ENCODE measurements at regions not wholly inside any gene's neighbourhood (a gene's known extent, or its start where the extent isn't known, plus 50 kb on each side); places are given as distances from the start of the nearest gene placed in this dataset.

GRCh38 chr4:89599026-89599425 is 237.9 kb downstream of the SNCA start:
- DNase-seq (ENCODE audit: low spot score) = no peak

GRCh38 chr4:89598602-89599001 is 238.4 kb downstream of the SNCA start:
- DNase-seq (ENCODE audit: low spot score) = no peak

GRCh38 chr4:89595125-89595789 is 241.7 kb downstream of the SNCA start:
- no peak for DNase-seq (ENCODE audit: low spot score)

GRCh38 chr4:89590128-89590527 is 246.8 kb downstream of the SNCA start:
- no peak for DNase-seq (ENCODE audit: low spot score)

GRCh38 chr4:89588421-89588820 is 248.5 kb downstream of the SNCA start:
- DNase-seq (ENCODE audit: low spot score) = no peak

GRCh38 chr4:89587364-89587763 is 249.6 kb downstream of the SNCA start:
- DNase-seq (ENCODE audit: low spot score) = no peak

- DNase-seq (ENCODE audit: low spot score) = no peak
These were observed 250.1 kb downstream of the SNCA start for GRCh38 chr4:89586864-89587263.

GRCh38 chr4:89586318-89586717 is 250.6 kb downstream of the SNCA start:
- no peak for DNase-seq (ENCODE audit: low spot score)

- DNase-seq (ENCODE audit: low spot score) = no peak
These were observed 254.0 kb downstream of the SNCA start for GRCh38 chr4:89582756-89583505.

- peak; percentile 21 for DNase-seq (ENCODE audit: low spot score)
These were observed 257.2 kb downstream of the SNCA start for GRCh38 chr4:89579771-89580170.

GRCh38 chr4:89576246-89576645 is 260.7 kb downstream of the SNCA start:
- DNase-seq (ENCODE audit: low spot score) = no peak

GRCh38 chr4:89575840-89576239 is 261.1 kb downstream of the SNCA start:
- DNase-seq (ENCODE audit: low spot score) = no peak

GRCh38 chr4:89574176-89574575 is 262.8 kb downstream of the SNCA start:
- no peak for DNase-seq (ENCODE audit: low spot score)

- DNase-seq (ENCODE audit: low spot score) = no peak
These were observed 263.3 kb downstream of the SNCA start for GRCh38 chr4:89573656-89574055.

GRCh38 chr4:89572224-89572858 is 264.6 kb downstream of the SNCA start:
- DNase-seq (ENCODE audit: low spot score) = no peak

GRCh38 chr4:89570931-89571330 is 263.3 kb upstream of the GPRIN3 start:
- no peak for DNase-seq (ENCODE audit: low spot score)

GRCh38 chr4:89567936-89568335 is 260.3 kb upstream of the GPRIN3 start:
- DNase-seq (ENCODE audit: low spot score) = no peak

GRCh38 chr4:89563431-89563830 is 255.8 kb upstream of the GPRIN3 start:
- no peak for DNase-seq (ENCODE audit: low spot score)

GRCh38 chr4:89562746-89563145 is 255.1 kb upstream of the GPRIN3 start:
- DNase-seq (ENCODE audit: low spot score) = no peak

- no peak for DNase-seq (ENCODE audit: low spot score)
These were observed 253.4 kb upstream of the GPRIN3 start for GRCh38 chr4:89561048-89561447.

- no peak for DNase-seq (ENCODE audit: low spot score)
These were observed 250.5 kb upstream of the GPRIN3 start for GRCh38 chr4:89558147-89558546.

- DNase-seq (ENCODE audit: low spot score) = no peak
These were observed 249.2 kb upstream of the GPRIN3 start for GRCh38 chr4:89556601-89557305.
